GM13977 (cell line): ENCODE measurements at regions not wholly inside any gene's neighbourhood (a gene's known extent, or its start where the extent isn't known, plus 50 kb on each side); places are given as distances from the start of the nearest gene placed in this dataset.

Experiments used
- DNase-seq: peaks from one replicate; pipeline ENCODE4 v3.0.0; 2012; ENCODE audit warnings: low spot score
- CTCF ChIP-seq: IDR thresholded peaks from 2 replicates; pipeline ENCODE4 v1.5.1; 2012; ENCODE audit warnings: mild to moderate bottlenecking, control low read depth; ENCODE audit not compliant: insufficient read depth; ENCODE audit errors: extremely low read depth, missing control alignments
- in situ Hi-C: fragments of 300-500 bp; cut with MboI; formaldehyde crosslinking; loops from one replicate; pipeline ENCODE4 v1.12.0; 2022; ENCODE audit warnings: low sequenced_read_pairs, low pct_unique_long_range_greater_than_20kb, mixed read lengths, inconsistent platforms; ENCODE audit not compliant: unreplicated experiment

- TF ChIP-seq CTCF = no peak
- in situ Hi-C loops = no loop called here
- DNase-seq = no peak
Observed at GRCh38 chr16:65832679-65833078, 533.8 kb upstream of the CDH5 start.

DNA sequence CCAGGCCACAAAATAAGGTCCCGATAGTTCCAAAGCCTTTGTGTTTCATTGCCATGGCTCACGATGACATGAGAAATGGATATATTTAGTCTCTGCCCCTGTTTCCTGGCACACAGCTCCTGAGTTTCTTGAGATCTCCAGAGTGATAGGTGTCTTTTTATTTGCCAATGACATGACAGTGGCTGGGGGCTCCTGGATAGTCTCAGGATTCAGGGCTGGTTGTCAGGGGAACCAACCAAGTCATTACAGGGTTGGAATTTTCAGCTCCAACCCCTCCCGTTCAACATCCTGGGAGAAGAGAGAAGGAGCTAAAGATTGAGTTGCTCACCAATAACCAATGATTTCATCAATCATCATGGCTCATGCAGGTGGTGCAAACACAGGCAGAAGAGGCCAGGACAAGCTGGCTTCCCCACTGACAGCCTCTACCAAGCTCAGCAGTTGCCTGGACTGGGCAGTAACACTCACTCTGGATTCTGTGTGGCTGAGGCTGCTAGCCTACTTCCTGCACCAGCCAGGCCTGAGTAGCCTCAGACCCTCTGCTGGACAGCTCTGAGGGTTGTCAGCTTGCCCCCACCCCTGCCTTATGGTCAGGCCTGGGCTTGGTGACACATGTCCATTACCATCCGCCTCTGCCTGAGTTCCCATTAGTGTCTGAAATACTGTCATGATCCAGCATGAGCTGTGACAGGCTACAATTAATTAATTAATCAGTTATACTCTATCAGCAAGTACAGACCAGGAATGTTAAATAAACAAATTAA, 534.4 kb upstream of the CDH5 start:
- in situ Hi-C loops = no loop called here
- no peak for DNase-seq
- no peak for TF ChIP-seq CTCF

DNA sequence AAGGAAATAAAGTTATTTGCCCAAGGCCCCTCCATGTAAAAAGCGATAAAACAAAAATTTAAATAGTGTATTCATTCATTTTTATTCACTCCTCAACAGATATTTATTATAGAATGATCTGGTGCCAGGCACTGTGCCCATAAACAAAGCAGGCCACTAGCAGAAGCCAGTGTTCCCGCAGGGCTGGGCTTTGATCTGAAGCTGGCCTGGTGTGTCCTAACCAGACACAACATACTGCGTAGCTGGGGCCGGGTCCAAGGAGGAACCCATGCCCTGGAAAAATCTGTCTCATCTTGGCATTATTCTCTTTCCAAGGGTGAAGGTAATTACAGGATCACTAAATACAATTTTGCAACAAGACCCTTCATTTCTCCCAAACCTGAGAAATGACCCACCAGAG, 537.4 kb upstream of the CDH5 start:
- TF ChIP-seq CTCF = no peak
- DNase-seq = no peak
- in situ Hi-C loops = no loop called here

GRCh38 chr16:65828296-65828695, 538.2 kb upstream of the CDH5 start:
- in situ Hi-C loops = no loop called here
- no peak for TF ChIP-seq CTCF
- DNase-seq = no peak

GRCh38 chr16:65827231-65827630, 539.3 kb upstream of the CDH5 start:
- in situ Hi-C loops = no loop called here
- DNase-seq = no peak
- TF ChIP-seq CTCF = no peak

DNA sequence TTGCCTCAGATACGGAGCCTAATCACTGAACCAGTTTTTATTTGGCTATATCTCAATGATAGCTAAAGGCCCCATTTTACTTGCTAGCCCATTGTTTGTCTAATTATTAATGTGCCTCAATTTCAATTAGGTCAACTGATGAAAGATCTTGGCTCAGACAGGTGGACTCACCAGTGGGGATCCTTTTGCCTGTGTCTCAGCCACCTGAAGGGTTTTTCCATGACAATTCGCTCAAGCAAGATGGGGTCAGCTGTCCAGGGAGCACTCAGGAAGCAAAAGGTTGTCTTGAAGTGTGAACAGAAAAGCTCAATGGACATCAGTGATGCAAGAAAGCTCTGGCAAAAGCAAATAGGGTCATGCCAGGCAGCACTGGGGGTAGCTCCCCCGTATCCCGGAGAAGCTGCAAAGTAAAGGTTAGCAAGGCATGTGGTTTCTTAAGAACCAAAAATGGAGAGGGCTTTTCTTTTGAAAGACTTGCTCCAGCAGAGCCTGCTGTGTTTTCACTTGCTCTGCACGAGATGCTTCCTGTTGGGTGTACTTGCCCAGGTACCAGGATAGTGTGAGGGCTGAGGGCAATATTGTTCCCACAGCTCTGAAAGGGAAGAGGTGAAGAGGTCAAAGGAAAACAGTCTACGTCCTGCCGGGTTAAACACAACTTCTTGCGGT, 541.2 kb upstream of the CDH5 start:
- no peak for DNase-seq
- in situ Hi-C loops = no loop called here
- TF ChIP-seq CTCF = no peak
